ENCODE measurements at regions not wholly inside any gene's neighbourhood (a gene's known extent, or its start where the extent isn't known, plus 50 kb on each side); places are given as distances from the start of the nearest gene placed in this dataset.

- no peak for ATAC-seq
- Mint-ChIP-seq H3K9me3 (no peaks in the 10 kb centered on the region), H3K4me1 (ENCODE audit: low read depth) (no peaks in the 10 kb centered on the region), H3K36me3 (ENCODE audit: low read depth) (no peaks in the 10 kb centered on the region), H3K4me3 (no peak overlapping the region), H3K27ac (no peak overlapping the region), H3K27me3 (no peaks in the 10 kb centered on the region)
- POLR2A ChIA-PET, result no interaction called here
- no peak for DNase-seq
- CTCF ChIA-PET, result no interaction called here
- TF ChIP-seq CTCF (IDR thresholded peaks at IDR 0.05), result no peak
- intact Hi-C loops (cut with micrococcal nuclease), result no loop called here
These were observed 70.9 kb downstream of the MBL2 start for GRCh38 chr10:52701647-52702046.

- intact Hi-C loops (cut with micrococcal nuclease), result no loop called here
- H3K9me3 Mint-ChIP-seq, result no peaks in the 10 kb centered on the region
- no peak for TF ChIP-seq CTCF (IDR thresholded peaks at IDR 0.05)
- ChIA-PET CTCF (no interaction called here), POLR2A (no interaction called here)
- H3K36me3 Mint-ChIP-seq (ENCODE audit: low read depth), result no peaks in the 10 kb centered on the region
- H3K4me1 Mint-ChIP-seq (ENCODE audit: low read depth), result no peaks in the 10 kb centered on the region
- no peaks in the 10 kb centered on the region for H3K27me3 Mint-ChIP-seq
- H3K27ac Mint-ChIP-seq, result no peak overlapping the region
- ATAC-seq, result no peak
- DNase-seq, result no peak
- H3K4me3 Mint-ChIP-seq, result no peak overlapping the region
These were observed 69.1 kb downstream of the MBL2 start for GRCh38 chr10:52703451-52703850.

GRCh38 chr10:52703898-52704297 is 68.7 kb downstream of the MBL2 start:
- Mint-ChIP-seq H3K27me3 (no peaks in the 10 kb centered on the region), H3K27ac (no peak overlapping the region), H3K9me3 (no peaks in the 10 kb centered on the region), H3K36me3 (ENCODE audit: low read depth) (no peaks in the 10 kb centered on the region), H3K4me1 (ENCODE audit: low read depth) (no peaks in the 10 kb centered on the region), H3K4me3 (no peak overlapping the region)
- intact Hi-C loops (cut with micrococcal nuclease), result no loop called here
- ChIA-PET POLR2A (no interaction called here), CTCF (no interaction called here)
- TF ChIP-seq CTCF (IDR thresholded peaks at IDR 0.05), result no peak
- DNase-seq, result no peak
- ATAC-seq, result no peak

GRCh38 chr10:52706332-52707070 is 66.1 kb downstream of the MBL2 start:
- ChIA-PET CTCF (no interaction called here), POLR2A (no interaction called here)
- intact Hi-C loops (cut with micrococcal nuclease), result no loop called here
- no peak for TF ChIP-seq CTCF (IDR thresholded peaks at IDR 0.05)
- DNase-seq (no peak), ATAC-seq (no peak)
- Mint-ChIP-seq H3K27me3 (no peaks in the 10 kb centered on the region), H3K9me3 (no peaks in the 10 kb centered on the region), H3K36me3 (ENCODE audit: low read depth) (no peaks in the 10 kb centered on the region), H3K4me1 (ENCODE audit: low read depth) (no peaks in the 10 kb centered on the region), H3K27ac (no peak overlapping the region), H3K4me3 (no peak overlapping the region)

All from activated CD8-positive, alpha-beta T cell treated with anti-CD3 and anti-CD28 coated beads for 36 hours (primary cell).